Loucy (cell line): ENCODE measurements at regions not wholly inside any gene's neighbourhood (a gene's known extent, or its start where the extent isn't known, plus 50 kb on each side); places are given as distances from the start of the nearest gene placed in this dataset.

Source experiments
- H2AFZ ChIP-seq: fragments of 200-600 bp; sonication (generic); 2 replicates; pipeline ENCODE4 v1.6.0; 2016; ENCODE audit warnings: antibody characterized with exemption, mild to moderate bottlenecking, low read length, moderate library complexity
- H3F3A ChIP-seq: fragments of 200-600 bp; 2 replicates; pipeline ENCODE4 v1.6.0; 2016; ENCODE audit warnings: antibody characterized with exemption, low read depth, mild to moderate bottlenecking
- H3K27me3 ChIP-seq: fragments of 200-600 bp; sonication (generic); 2 replicates; pipeline ENCODE4 v1.6.1; 2014; ENCODE audit warnings: low read length, mild to moderate bottlenecking; ENCODE audit not compliant: insufficient read depth, poor library complexity, severe bottlenecking
- H3K36me3 ChIP-seq: fragments of 200-600 bp; sonication (generic); 2 replicates; pipeline ENCODE4 v1.6.1; 2016; ENCODE audit warnings: low read length; ENCODE audit not compliant: insufficient read depth
- H3K4me1 ChIP-seq: fragments of 200-600 bp; sonication (generic); 2 replicates; pipeline ENCODE4 v1.5.1; 2014; ENCODE audit warnings: low read length, mild to moderate bottlenecking; ENCODE audit not compliant: insufficient read depth, poor library complexity, severe bottlenecking
- H3K4me2 ChIP-seq: fragments of 200-600 bp; sonication (generic); 2 replicates; pipeline ENCODE4 v1.6.0; 2014; ENCODE audit warnings: antibody characterized with exemption, low read length, low read depth, mild to moderate bottlenecking; ENCODE audit not compliant: poor library complexity, severe bottlenecking
- H3K4me3 ChIP-seq: fragments of 200-600 bp; sonication (generic); 2 replicates; pipeline ENCODE4 v1.5.1; 2014; ENCODE audit warnings: low read length, mild to moderate bottlenecking, mixed read lengths; ENCODE audit not compliant: poor library complexity, severe bottlenecking
- H3K79me2 ChIP-seq: fragments of 200-600 bp; sonication (generic); 2 replicates; pipeline ENCODE4 v1.6.1; 2014; ENCODE audit warnings: low read length; ENCODE audit not compliant: insufficient read depth
- H3K9ac ChIP-seq: fragments of 200-600 bp; sonication (generic); 2 replicates; pipeline ENCODE4 v1.6.0; 2014; ENCODE audit warnings: mild to moderate bottlenecking, low read depth, low read length, moderate library complexity; ENCODE audit not compliant: poor library complexity, severe bottlenecking
- H3K9me2 ChIP-seq: fragments of 200-600 bp; sonication (generic); replicated peaks from 2 replicates; pipeline ENCODE4 v1.6.1; 2016; ENCODE audit warnings: low read depth, low read length, mixed read lengths
- H3K9me3 ChIP-seq: fragments of 200-600 bp; sonication (generic); 2 replicates; pipeline ENCODE4 v1.6.1; 2014; ENCODE audit warnings: mild to moderate bottlenecking, antibody characterized with exemption, low read length, low read depth; ENCODE audit not compliant: insufficient read depth
- H4K20me1 ChIP-seq: fragments of 200-600 bp; sonication (generic); 2 replicates; pipeline ENCODE4 v1.6.0; 2014; ENCODE audit warnings: antibody characterized with exemption, low read length, mild to moderate bottlenecking; ENCODE audit not compliant: insufficient read depth, poor library complexity, severe bottlenecking
- EZH2phosphoT487 ChIP-seq: fragments of 200-600 bp; IDR thresholded peaks from 2 replicates; pipeline ENCODE4 v1.6.1; 2018; ENCODE audit warnings: antibody characterized with exemption, mild to moderate bottlenecking, moderate library complexity, borderline replicate concordance
- TF ChIP-seq, protein P1 (sequence below): fragments of 200-600 bp; sonication (generic); conservative IDR thresholded peaks from 2 replicates; pipeline ENCODE4 v1.5.1; 2014; ENCODE audit warnings: mild to moderate bottlenecking, antibody characterized with exemption, low read length

DNA sequence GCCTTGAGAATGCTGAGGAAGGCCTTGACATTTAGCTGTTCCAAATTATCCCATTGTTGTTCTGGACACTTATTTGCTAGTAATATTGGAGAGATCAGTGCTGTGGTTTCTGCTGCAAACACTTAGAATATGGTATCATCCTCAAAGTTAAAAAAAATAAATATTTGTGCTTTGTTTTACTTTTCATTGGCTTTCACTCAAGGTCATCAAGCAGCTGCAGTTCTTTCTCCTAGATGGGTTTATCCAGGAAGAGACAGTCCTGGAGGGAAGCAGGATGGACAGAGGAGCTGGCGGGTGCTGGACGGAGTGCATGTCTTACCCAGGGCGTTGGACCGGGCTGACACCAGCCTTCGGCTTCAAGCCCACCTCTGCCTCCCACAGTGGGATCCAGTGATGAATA, 193.6 kb downstream of the MTRR start:
- Histone ChIP-seq H3K36me3 (no peaks in the 10 kb centered on the region), H3K9me2 (no peaks in the 10 kb centered on the region), H2AFZ (no peak overlapping the region), H3K79me2 (no peaks in the 10 kb centered on the region), H3K27me3 (no peaks in the 10 kb centered on the region), H4K20me1 (no peaks in the 10 kb centered on the region), H3K4me3 (no peak overlapping the region), H3K9me3 (peaks cover 2% of the 10 kb centered on the region; the same call in 1 of the 2 replicates), H3K4me2 (no peak overlapping the region), H3K9ac (no peak overlapping the region), H3K4me1 (no peaks in the 10 kb centered on the region), H3F3A (no peaks in the 10 kb centered on the region)
- no peak for TF ChIP-seq EZH2phosphoT487
- TF ChIP-seq, protein P1, sequence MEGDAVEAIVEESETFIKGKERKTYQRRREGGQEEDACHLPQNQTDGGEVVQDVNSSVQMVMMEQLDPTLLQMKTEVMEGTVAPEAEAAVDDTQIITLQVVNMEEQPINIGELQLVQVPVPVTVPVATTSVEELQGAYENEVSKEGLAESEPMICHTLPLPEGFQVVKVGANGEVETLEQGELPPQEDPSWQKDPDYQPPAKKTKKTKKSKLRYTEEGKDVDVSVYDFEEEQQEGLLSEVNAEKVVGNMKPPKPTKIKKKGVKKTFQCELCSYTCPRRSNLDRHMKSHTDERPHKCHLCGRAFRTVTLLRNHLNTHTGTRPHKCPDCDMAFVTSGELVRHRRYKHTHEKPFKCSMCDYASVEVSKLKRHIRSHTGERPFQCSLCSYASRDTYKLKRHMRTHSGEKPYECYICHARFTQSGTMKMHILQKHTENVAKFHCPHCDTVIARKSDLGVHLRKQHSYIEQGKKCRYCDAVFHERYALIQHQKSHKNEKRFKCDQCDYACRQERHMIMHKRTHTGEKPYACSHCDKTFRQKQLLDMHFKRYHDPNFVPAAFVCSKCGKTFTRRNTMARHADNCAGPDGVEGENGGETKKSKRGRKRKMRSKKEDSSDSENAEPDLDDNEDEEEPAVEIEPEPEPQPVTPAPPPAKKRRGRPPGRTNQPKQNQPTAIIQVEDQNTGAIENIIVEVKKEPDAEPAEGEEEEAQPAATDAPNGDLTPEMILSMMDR = no peak

- Histone ChIP-seq H3K9me2 (no peaks in the 10 kb centered on the region), H3K4me1 (no peaks in the 10 kb centered on the region), H3K9me3 (no peaks in the 10 kb centered on the region; the same call in 1 of the 2 replicates), H3K27me3 (no peaks in the 10 kb centered on the region), H3K4me2 (no peak overlapping the region), H4K20me1 (no peaks in the 10 kb centered on the region), H3K79me2 (no peaks in the 10 kb centered on the region), H2AFZ (no peak overlapping the region), H3K36me3 (no peaks in the 10 kb centered on the region), H3K9ac (no peak overlapping the region), H3K4me3 (no peak overlapping the region), H3F3A (no peaks in the 10 kb centered on the region)
- TF ChIP-seq, protein P1 = no peak
- TF ChIP-seq EZH2phosphoT487 = no peak
Observed at GRCh38 chr5:8068078-8068477, 199.1 kb downstream of the MTRR start.

GRCh38 chr5:8070138-8070537, 201.2 kb downstream of the MTRR start:
- Histone ChIP-seq H3F3A (no peaks in the 10 kb centered on the region), H3K36me3 (no peaks in the 10 kb centered on the region), H3K9me2 (no peaks in the 10 kb centered on the region), H3K9ac (no peak overlapping the region), H3K79me2 (no peaks in the 10 kb centered on the region), H3K4me3 (no peak overlapping the region), H3K4me2 (no peak overlapping the region), H3K27me3 (no peaks in the 10 kb centered on the region), H3K9me3 (no peaks in the 10 kb centered on the region; the same call in 1 of the 2 replicates), H3K4me1 (no peaks in the 10 kb centered on the region), H2AFZ (no peak overlapping the region), H4K20me1 (no peaks in the 10 kb centered on the region)
- no peak for TF ChIP-seq EZH2phosphoT487
- TF ChIP-seq, protein P1 = no peak
